AG09309 (cell line): ENCODE measurements at regions not wholly inside any gene's neighbourhood (a gene's known extent, or its start where the extent isn't known, plus 50 kb on each side); places are given as distances from the start of the nearest gene placed in this dataset.
"Not testable (repeated sequence)": the region's sequence is repeated elsewhere in the genome, so short reads cannot be mapped to it uniquely, and the experiment has no call there.

ENCODE experiments used
- DNase-seq: peaks from one replicate; pipeline ENCODE4 v3.0.0-alpha.2; 2010; ENCODE audit warnings: low read depth
- H3K4me3 ChIP-seq: 2 replicates; pipeline ENCODE4 v1.5.1; 2011; ENCODE audit warnings: mild to moderate bottlenecking, low read depth, low read length, moderate library complexity; ENCODE audit not compliant: control insufficient read depth
- TF ChIP-seq, protein P1 (sequence below): IDR thresholded peaks from 2 replicates; pipeline ENCODE4 v1.5.1; 2011; ENCODE audit warnings: mild to moderate bottlenecking, low read depth, low read length, inconsistent platforms; ENCODE audit not compliant: insufficient read depth, control insufficient read depth; ENCODE audit errors: missing control alignments

DNA sequence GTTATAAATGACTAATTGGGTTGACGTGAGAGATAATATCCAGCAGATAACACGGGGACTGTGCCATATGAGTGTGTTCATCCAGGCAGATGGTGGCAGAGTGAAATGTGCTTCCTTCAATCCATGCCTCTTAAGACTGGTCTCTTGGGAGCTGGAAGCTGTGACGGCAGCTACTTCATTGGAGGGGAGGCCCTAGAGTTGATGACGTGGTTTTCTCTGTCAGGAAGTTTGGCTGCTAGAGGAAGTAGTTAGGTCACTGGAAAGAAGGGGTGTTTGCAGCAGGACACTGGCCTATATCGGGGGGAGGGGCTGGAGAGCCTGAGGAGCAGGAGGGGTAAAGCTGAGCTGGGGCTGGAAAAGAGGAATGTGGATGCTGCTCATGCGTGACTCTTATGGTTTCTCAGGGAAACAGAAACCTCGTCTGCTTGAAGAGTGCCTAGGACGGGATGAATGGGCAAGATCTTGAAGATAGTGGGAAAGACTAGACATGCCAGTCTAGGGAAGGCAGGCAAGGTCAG lies 3051.6 kb downstream of the RPIA start:
- not testable (repeated sequence) for H3K4me3 ChIP-seq, DNase-seq

DNA sequence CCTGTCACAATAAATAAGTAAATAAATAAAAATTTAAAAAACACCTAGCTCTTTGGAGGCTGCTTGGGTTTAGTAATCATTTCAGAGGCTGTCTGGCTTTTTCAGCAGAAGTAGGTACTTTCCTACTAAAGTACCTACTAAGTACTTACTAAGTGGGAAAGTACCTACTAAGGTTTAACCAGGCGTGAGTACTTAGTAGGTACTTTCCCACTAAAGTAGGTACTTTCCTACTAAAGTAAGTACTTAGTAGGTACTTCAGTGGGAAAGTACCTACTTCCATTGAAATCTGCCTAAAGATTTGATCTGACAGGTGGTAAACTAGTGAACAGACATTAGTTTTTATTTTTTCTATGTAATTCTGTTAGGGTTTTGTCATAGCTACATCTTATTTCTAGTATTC lies 3052.4 kb downstream of the RPIA start:
- not testable (repeated sequence) for H3K4me3 ChIP-seq, DNase-seq

DNA sequence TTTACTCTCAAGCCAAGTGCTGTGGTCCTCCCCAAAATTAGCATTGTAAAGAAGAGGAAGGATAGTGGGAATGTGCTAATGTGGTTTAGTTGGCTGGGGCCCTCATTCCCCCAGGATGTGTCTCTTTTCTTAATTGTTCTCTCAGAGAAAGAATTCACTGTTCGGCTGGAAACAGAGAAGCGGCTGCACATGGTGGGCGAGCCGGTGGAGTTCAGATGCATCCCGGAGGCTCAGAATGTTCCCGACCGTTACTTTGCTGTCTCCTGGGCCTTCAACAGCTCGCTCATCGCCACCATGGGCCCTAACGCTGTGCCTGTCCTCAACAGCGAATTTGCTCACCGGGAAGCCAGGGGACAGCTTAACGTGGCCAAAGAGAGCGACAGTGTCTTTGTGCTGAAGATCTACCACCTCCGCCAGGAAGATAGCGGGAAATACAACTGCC lies 3053.2 kb downstream of the RPIA start:
- not testable (repeated sequence) for DNase-seq

DNA sequence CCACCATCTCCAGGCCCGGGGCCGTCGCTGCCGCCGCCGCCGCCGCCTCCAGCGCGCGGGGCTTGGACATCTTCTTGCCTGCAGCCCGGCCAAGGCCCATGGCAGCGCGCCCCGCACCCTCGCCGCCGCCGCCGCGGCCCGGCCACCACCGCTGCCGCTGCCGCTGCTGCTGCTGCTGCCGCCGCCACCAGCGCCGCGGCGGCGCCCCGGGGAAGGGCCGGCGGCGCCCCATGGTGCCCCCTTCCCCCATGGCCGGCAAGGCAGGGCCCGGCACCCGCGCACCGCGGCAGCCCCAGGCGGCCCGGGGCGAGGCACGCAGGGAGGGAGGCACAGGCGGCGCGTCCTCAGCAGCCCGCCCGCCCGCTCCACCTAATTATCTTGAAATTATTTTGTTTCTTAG lies 3057.4 kb downstream of the RPIA start:
- TF ChIP-seq, protein P1, sequence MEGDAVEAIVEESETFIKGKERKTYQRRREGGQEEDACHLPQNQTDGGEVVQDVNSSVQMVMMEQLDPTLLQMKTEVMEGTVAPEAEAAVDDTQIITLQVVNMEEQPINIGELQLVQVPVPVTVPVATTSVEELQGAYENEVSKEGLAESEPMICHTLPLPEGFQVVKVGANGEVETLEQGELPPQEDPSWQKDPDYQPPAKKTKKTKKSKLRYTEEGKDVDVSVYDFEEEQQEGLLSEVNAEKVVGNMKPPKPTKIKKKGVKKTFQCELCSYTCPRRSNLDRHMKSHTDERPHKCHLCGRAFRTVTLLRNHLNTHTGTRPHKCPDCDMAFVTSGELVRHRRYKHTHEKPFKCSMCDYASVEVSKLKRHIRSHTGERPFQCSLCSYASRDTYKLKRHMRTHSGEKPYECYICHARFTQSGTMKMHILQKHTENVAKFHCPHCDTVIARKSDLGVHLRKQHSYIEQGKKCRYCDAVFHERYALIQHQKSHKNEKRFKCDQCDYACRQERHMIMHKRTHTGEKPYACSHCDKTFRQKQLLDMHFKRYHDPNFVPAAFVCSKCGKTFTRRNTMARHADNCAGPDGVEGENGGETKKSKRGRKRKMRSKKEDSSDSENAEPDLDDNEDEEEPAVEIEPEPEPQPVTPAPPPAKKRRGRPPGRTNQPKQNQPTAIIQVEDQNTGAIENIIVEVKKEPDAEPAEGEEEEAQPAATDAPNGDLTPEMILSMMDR: no peak
- DNase-seq: no peak
- no peak overlapping the region for H3K4me3 ChIP-seq

More for the DNA sequence above, 3053.2 kb downstream of the RPIA start:
- not testable (repeated sequence) for H3K4me3 ChIP-seq

DNA sequence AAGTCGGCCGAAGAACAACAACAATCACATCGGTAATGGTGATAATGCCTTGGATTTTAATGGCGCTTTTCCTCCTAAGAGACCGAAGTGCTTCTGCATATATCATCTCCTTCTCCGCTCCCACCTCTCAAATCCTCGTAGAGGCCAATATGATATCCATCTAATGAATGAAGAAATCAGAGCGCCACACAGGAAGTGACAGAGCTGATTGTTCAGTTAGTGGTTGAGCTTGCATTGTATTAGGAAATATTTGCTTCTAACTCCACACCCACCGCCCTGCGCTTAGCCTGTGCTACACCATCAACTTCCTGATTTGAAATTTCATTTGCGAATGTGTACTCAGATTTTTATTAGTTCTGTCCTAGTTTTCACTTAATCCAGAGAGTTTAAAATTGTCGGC lies 3058.2 kb downstream of the RPIA start:
- H3K4me3 ChIP-seq, DNase-seq: not testable (repeated sequence)

DNA sequence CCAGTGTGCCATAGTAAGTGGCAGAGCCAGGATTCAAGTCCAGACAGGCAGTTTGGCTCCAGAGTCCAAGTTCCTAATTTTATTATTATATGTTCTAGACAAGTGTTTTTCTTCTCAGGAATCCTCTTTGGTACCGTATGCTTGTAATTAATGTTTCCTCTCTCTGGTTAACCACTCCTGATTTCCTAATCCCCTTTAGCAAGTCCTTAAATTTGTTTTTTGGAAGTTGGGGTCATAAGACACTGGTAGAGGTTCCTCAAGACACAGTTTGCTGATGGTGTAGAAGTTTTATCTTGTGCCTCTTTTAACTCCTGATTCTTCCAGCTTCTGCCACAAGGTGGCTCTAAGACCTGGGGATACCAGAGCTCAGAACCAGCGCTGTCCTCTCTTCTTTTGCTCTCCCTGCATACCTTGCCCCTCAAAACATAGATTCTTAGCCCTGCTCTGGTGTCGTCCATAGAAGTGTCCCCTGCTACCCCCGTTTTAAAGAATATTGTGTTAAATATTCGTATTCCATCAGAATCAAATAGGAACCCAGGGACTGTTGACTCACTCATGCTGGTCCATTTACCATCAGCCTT lies 3068.0 kb downstream of the RPIA start:
- not testable (repeated sequence) for DNase-seq, H3K4me3 ChIP-seq
- TF ChIP-seq, protein P1: peak; percentile 30

DNA sequence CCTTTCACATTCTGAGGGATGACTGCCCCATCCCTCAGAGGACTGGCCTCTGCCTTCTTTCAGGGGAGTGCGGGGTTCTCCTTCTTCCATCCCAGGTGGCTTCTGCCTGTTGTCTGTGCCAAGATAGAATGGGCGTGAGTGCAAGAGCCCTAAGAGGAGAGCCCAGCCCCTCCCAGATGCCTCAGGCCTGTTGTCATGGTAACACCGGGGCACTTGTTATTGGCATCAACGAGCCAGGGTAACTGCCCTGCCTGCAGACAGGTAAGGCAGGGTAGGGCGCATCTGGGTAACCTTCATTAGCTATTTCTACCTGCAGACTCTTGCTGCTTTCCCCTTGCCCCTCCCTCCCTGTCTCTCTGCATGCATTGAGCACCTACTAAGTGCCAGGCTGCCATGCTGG lies 3069.2 kb downstream of the RPIA start:
- DNase-seq, H3K4me3 ChIP-seq: not testable (repeated sequence)

DNA sequence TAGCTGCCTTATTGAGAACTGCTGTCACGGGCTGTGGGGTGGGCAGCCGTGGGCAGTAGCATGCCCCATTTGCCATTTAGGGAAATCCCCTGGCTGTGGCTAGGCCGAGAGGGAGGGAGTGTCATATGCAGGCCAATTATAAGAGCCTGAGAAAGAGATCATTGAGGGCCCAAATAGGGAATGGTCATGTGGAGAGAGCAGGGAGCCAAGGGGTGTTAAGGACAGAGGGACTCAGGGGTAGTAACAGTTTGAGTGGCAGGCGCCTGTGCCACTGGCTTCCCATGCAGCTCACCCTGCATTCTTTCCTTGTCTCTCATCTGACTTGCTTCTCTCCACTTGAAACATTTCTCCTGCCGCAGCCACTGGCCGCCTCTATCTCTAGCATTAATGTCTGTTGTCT lies 3070.8 kb downstream of the RPIA start:
- DNase-seq, H3K4me3 ChIP-seq: not testable (repeated sequence)

DNA sequence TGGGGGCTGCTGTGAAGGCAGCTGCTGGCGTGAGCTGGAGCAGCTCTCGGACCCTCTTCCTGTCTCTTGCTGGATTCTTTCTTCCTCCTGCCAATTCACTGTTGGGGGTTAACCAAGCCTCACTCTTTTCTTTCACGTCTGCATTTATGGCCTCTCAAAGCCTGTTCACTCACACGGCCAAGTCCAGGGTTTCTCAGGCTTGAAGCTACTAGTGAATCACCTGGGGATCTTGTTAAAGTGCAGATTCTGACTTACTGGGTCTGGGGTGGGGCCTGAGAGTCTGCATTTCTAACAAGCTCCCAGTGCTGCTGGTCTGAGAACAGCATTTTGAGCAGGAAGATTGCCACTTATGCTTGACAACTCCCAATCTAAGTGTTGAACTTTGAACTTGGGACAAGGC lies 3072.2 kb downstream of the RPIA start:
- DNase-seq, H3K4me3 ChIP-seq: not testable (repeated sequence)

DNA sequence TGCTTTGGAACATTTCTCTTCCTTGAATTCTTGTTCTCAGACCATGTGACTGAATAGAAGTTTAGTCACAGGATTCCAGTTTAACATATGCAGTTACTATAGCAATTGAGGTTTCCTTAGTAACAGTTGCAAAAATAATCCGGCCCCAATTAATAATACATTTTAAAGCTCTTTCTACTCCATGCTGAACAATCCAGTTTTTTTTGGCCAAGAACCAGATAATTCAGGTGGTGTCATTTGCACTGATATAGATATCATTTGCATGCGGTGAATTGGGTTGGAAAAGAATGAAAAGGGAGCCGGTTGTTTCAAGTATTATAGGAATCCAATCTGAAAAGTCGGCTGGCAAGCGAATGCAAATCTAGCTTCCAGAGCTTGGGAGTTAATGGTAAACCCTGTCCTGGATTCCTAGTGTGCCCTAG lies 3073.1 kb downstream of the RPIA start:
- not testable (repeated sequence) for DNase-seq, H3K4me3 ChIP-seq

DNA sequence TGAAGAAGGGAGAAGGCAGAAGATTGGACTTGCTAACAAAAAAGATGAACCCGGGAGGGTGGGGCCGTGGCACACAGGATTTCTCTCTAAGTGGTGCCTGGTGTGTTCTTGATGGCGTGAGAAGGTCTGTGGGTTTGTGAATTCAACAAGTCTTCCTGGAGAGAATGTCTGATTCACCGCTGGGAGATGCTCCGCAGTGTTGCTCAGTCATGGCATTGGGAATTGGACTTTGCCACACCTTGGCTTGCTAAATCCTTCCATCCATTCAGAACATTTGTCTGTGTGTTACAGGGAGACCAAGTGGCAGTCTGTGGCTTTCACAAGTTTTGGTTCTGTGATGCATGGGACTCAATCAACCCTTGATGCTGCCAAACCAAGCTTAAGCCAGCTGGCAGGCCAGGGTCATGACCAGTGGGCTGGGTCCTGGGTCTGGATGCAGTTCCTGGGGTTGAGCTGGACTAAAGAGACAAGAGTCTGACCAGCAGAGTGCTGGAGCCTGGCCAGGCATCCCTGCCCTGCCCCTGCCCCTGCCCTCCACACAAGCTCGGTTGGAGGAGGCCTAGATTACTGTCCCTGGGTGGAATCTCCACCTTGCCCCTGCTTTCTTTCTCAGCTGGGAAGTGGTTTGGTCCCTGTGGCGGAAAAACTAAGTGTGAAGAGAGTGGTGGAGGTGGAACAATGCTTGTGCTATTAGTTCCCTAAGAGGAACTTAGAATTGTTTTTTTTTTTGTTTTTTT lies 3073.7 kb downstream of the RPIA start:
- not testable (repeated sequence) for H3K4me3 ChIP-seq, DNase-seq

DNA sequence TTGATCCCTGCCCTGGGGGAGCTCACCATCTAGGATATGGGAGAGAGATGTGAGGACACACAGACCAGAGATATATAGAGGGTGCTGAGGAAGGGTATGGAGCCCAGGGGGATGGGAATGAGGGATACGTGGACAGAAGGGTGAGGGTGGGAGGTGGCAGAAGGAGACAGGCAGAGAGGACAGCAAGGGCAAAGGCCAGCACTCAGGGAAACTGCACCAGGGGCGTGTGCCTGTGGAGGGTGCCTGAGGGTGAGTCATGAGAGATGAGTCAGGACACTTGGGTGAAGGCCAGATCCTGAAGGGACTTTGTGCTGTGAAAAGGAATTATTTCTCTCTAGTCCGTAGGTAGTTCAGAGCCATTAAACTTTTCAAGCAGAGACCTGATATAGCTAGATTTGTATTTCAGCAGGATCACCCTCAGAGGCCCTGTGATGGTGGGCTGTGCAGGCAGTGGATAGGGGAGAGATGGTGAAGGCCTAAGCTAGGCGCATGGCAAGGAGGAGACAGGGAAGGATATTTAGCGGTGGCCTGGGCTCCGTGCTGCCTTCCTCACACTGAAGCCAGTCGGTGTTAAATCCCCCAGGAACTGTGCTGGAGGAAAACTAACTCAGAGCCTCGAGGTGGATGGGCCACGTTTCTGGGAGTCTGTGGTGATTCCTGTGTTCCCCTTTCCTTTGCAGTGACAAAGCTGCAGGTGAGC lies 3075.0 kb downstream of the RPIA start:
- peak; percentile 21 for DNase-seq
- not testable (repeated sequence) for H3K4me3 ChIP-seq

DNA sequence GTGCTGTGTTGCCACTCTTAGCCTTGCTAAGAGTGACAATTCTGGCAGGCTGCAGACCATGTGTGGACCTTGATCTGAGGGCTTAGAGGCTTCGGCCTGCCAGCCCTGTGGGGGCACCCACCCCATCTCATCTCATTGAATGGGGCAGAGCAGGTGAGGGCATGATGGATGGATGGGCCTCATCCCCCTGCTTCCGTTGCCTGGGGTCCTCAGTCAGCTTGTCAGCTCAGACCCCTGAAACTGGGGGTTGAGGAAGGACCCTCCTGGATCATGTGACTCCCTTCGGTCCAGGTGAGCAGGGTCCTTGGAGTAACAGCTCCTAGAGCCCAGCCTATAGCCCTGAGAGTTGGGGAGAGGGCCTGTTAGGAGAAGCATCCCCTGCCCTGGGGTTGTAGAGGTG lies 3076.8 kb downstream of the RPIA start:
- not testable (repeated sequence) for DNase-seq, H3K4me3 ChIP-seq

DNA sequence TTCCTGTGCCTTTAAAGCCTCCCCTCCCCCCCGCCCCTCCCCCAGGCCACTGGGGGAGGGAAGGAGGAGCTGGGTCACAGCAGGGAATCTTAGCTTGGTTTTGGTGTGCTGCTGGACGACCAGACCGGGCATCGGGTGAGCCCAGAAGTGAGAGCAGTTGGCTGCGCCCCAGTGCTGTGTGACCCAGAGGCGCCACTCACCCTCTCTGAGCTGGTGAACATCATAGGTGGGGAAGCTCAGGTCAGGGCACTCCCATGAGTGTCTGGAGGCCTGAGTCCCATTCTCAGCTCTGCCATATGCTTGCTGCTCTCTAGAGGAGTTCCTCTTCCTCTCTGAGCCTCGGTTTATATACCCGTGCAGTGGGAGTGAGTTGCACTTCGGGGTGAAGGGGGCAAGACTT lies 3077.5 kb downstream of the RPIA start:
- DNase-seq, H3K4me3 ChIP-seq: not testable (repeated sequence)

DNA sequence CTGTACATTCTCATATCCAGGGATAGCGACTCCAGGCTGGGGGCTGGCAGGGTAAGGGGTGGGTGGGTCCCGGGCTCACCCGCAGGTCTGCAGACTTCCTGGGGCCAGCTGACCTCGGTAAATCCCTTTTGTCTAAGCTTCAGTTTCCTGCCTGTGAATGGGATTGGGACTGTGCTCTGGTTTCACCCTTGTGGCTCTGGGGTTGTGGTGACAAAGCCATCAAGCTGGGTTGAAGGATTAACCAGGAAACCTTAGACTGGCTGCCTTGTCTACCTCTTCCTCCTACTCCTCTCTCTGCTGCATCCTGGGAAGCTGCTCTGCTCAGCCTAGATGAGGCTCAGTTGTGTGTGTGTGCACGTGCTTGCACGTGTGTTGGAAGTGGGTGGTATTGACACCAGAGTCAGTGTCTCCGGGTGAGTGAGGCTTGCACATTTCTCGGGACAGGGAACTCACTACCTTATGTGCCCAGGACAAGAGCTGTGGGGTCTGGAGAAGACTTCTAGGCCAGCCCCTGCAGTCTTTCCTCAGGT lies 3078.6 kb downstream of the RPIA start:
- not testable (repeated sequence) for H3K4me3 ChIP-seq, DNase-seq

DNA sequence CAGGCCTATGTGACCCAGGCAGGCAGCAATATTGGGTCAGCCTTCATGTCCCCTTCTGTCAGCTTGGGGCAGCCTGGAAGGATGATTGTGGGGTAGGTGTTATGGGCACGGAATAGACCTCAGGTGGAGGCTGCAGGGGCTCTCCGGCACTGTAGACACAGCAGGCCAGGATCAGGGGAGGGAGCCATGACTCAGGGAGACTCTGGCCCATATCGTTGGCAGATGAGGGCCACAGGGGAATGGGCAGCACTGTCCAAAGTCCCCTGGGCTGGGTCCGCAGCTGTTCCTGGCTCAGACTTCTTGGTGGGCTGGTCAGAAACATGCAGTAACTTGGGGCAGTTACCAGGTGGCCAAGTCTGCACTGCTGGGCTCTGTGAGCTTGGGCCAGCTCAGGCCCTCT lies 3080.1 kb downstream of the RPIA start:
- H3K4me3 ChIP-seq, DNase-seq: not testable (repeated sequence)
